Neural cell (in vitro differentiated cells): ENCODE measurements at regions not wholly inside any gene's neighbourhood (a gene's known extent, or its start where the extent isn't known, plus 50 kb on each side); places are given as distances from the start of the nearest gene placed in this dataset.

Experiments
- H2AFZ ChIP-seq: fragments of 200-600, 300-800 bp; sonication (generic), shearing (Covaris generic); 2 replicates; pipeline ENCODE4 v1.6.0; 2014; ENCODE audit warnings: low read depth, mild to moderate bottlenecking, antibody characterized with exemption, low read length, moderate library complexity
- H3F3A ChIP-seq: fragments of 200-600 bp; shearing (Covaris generic); 2 replicates; pipeline ENCODE4 v1.6.1; 2016; ENCODE audit warnings: mild to moderate bottlenecking, moderate library complexity, mixed read lengths, antibody characterized with exemption, low read length; ENCODE audit not compliant: insufficient read depth, poor library complexity, severe bottlenecking
- H3K27ac ChIP-seq: fragments of 200-600, 300-800 bp; sonication (generic), shearing (Covaris generic); 2 replicates; pipeline ENCODE4 v1.5.1; 2014; ENCODE audit warnings: mild to moderate bottlenecking, low read length, moderate library complexity
- H3K27me3 ChIP-seq: fragments of 300-800, 200-600 bp; sonication (generic), shearing (Covaris generic); 2 replicates; pipeline ENCODE4 v1.6.0; 2014; ENCODE audit warnings: mild to moderate bottlenecking, low read depth, low read length, moderate library complexity; ENCODE audit not compliant: insufficient read depth
- H3K36me3 ChIP-seq: fragments of 300-800, 200-600 bp; sonication (generic), shearing (Covaris generic); 2 replicates; pipeline ENCODE4 v1.5.1; 2014; ENCODE audit warnings: mild to moderate bottlenecking, antibody characterized with exemption, low read length, moderate library complexity; ENCODE audit not compliant: insufficient read depth
- H3K4me2 ChIP-seq: fragments of 300-800, 200-600 bp; sonication (generic), shearing (Covaris generic); 2 replicates; pipeline ENCODE4 v1.6.0; 2014; ENCODE audit warnings: mild to moderate bottlenecking, low read length
- H3K4me3 ChIP-seq: fragments of 300-800, 200-600 bp; sonication (generic), shearing (Covaris generic); 2 replicates; pipeline ENCODE4 v1.5.1; 2014; ENCODE audit warnings: mild to moderate bottlenecking, low read length, moderate library complexity
- H3K79me2 ChIP-seq: fragments of 200-600 bp; shearing (Covaris generic); replicated peaks from 2 replicates; pipeline ENCODE4 v1.6.0; 2014; ENCODE audit warnings: mild to moderate bottlenecking, low read length, moderate library complexity; ENCODE audit not compliant: insufficient read depth
- H3K9ac ChIP-seq: fragments of 300-800, 200-600 bp; sonication (generic), shearing (Covaris generic); 2 replicates; pipeline ENCODE4 v1.6.1; 2016; ENCODE audit warnings: mild to moderate bottlenecking, low read length, mixed read lengths
- H3K9me2 ChIP-seq: fragments of 200-600 bp; shearing (Covaris generic); 2 replicates; pipeline ENCODE4 v1.6.1; 2016; ENCODE audit warnings: mild to moderate bottlenecking, low read length, mixed read lengths; ENCODE audit not compliant: insufficient read depth
- H3K9me3 ChIP-seq: fragments of 200-600, 300-800 bp; sonication (generic), shearing (Covaris generic); 2 replicates; pipeline ENCODE4 v1.6.1; 2016; ENCODE audit warnings: mild to moderate bottlenecking, mixed run types, low read length, moderate library complexity, mixed read lengths
- H4K20me1 ChIP-seq: fragments of 200-600 bp; shearing (Covaris generic); 2 replicates; pipeline ENCODE4 v1.6.1; 2016; ENCODE audit warnings: mild to moderate bottlenecking, mixed run types; ENCODE audit not compliant: insufficient read depth
- EP300 ChIP-seq: fragments of 450-650 bp; conservative IDR thresholded peaks from 2 replicates; pipeline ENCODE4 v1.6.1; 2014; ENCODE audit warnings: antibody characterized with exemption, mild to moderate bottlenecking, moderate library complexity; ENCODE audit not compliant: poor library complexity, severe bottlenecking
- EZH2 ChIP-seq: fragments of 200-600, 300-800 bp; shearing (Covaris generic), sonication (generic); IDR thresholded peaks from 2 replicates; pipeline ENCODE4 v1.6.1; 2014; ENCODE audit warnings: antibody characterized with exemption, low read length, borderline replicate concordance, mild to moderate bottlenecking; ENCODE audit not compliant: insufficient read depth, poor library complexity, severe bottlenecking
- MXI1 ChIP-seq: fragments of 450-650 bp; conservative IDR thresholded peaks from 2 replicates; pipeline ENCODE4 v1.6.1; 2014; ENCODE audit warnings: antibody characterized with exemption, mild to moderate bottlenecking; ENCODE audit not compliant: poor library complexity, severe bottlenecking
- POLR2AphosphoS5 ChIP-seq: IDR thresholded peaks from 2 replicates; pipeline ENCODE4 v1.6.1; 2012
- RAD21 ChIP-seq: fragments of 450-650 bp; conservative IDR thresholded peaks from 2 replicates; pipeline ENCODE4 v1.6.1; 2014; ENCODE audit warnings: antibody characterized with exemption, mild to moderate bottlenecking, moderate library complexity
- REST ChIP-seq: IDR thresholded peaks from 2 replicates; pipeline ENCODE4 v1.6.1; 2012; ENCODE audit warnings: borderline replicate concordance
- SMC3 ChIP-seq: fragments of 450-650 bp; conservative IDR thresholded peaks from 2 replicates; pipeline ENCODE4 v1.6.1; 2014; ENCODE audit warnings: antibody characterized with exemption, mild to moderate bottlenecking, moderate library complexity; ENCODE audit not compliant: poor library complexity
- TAF1 ChIP-seq: IDR thresholded peaks from 2 replicates; pipeline ENCODE4 v1.6.1; 2012; ENCODE audit warnings: low read depth
- TF ChIP-seq, protein P1 (sequence below): fragments of 450-650 bp; IDR thresholded peaks from 2 replicates; pipeline ENCODE4 v1.5.1; 2014; ENCODE audit warnings: antibody characterized with exemption, mild to moderate bottlenecking, moderate library complexity; ENCODE audit not compliant: poor library complexity, severe bottlenecking

DNA sequence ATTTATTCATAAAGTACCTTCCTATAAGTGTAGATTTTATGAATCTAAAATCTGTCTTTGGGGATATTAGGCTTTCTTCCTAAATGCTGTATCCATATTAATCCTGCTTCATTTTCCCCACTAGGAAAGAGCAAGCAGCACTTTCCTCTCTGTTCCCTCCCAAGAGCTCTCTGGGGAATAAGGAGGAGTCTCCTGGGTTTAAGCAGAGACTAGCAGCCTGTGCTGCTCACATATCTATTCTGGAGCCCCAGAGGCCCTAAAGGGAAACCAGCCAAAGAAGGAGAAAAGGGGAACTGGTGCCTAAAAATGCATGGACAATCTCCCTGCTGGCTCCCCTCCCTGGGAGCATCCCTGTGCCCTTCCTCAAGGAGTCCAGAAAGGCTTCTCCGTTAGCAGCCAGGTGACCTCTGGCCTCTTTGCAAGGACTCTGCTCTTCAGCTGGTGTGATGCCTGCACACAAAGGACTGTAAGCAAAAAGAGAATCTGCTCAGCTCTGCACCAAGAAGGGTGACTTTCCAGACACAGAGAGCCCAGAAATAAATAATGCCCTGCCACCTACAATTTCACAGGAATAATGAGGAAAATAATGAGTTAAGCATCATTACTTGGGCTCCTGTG, 270.6 kb downstream of the SS18 start:
- no peak overlapping the region for H3K9ac ChIP-seq
- TF ChIP-seq, protein P1, sequence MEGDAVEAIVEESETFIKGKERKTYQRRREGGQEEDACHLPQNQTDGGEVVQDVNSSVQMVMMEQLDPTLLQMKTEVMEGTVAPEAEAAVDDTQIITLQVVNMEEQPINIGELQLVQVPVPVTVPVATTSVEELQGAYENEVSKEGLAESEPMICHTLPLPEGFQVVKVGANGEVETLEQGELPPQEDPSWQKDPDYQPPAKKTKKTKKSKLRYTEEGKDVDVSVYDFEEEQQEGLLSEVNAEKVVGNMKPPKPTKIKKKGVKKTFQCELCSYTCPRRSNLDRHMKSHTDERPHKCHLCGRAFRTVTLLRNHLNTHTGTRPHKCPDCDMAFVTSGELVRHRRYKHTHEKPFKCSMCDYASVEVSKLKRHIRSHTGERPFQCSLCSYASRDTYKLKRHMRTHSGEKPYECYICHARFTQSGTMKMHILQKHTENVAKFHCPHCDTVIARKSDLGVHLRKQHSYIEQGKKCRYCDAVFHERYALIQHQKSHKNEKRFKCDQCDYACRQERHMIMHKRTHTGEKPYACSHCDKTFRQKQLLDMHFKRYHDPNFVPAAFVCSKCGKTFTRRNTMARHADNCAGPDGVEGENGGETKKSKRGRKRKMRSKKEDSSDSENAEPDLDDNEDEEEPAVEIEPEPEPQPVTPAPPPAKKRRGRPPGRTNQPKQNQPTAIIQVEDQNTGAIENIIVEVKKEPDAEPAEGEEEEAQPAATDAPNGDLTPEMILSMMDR, result no peak
- TF ChIP-seq SMC3, result no peak
- no peak for TF ChIP-seq EP300
- no peak for TF ChIP-seq RAD21
- no peak for TF ChIP-seq MXI1
- no peak for TF ChIP-seq TAF1
- TF ChIP-seq EZH2, result no peak
- no peak for TF ChIP-seq REST
- no peak for TF ChIP-seq POLR2AphosphoS5
- no peak overlapping the region for H3K4me2 ChIP-seq
- no peaks in the 10 kb centered on the region for H3F3A ChIP-seq
- no peaks in the 10 kb centered on the region for H3K27me3 ChIP-seq
- no peak overlapping the region for H2AFZ ChIP-seq
- no peaks in the 10 kb centered on the region for H3K9me2 ChIP-seq
- no peaks in the 10 kb centered on the region for H3K79me2 ChIP-seq
- H3K4me3 ChIP-seq, result no peak overlapping the region
- no peaks in the 10 kb centered on the region for H3K36me3 ChIP-seq
- no peaks in the 10 kb centered on the region for H4K20me1 ChIP-seq
- H3K27ac ChIP-seq, result no peak overlapping the region
- no peaks in the 10 kb centered on the region for H3K9me3 ChIP-seq

GRCh38 chr18:25818505-25818904, 271.9 kb downstream of the SS18 start:
- no peaks in the 10 kb centered on the region for H3F3A ChIP-seq
- no peak overlapping the region for H2AFZ ChIP-seq
- H3K4me3 ChIP-seq, result no peak overlapping the region
- no peaks in the 10 kb centered on the region for H3K79me2 ChIP-seq
- no peak overlapping the region for H3K9ac ChIP-seq
- no peaks in the 10 kb centered on the region for H3K9me2 ChIP-seq
- no peak overlapping the region for H3K27ac ChIP-seq
- H3K4me2 ChIP-seq, result no peak overlapping the region
- H3K27me3 ChIP-seq, result no peaks in the 10 kb centered on the region
- no peaks in the 10 kb centered on the region for H4K20me1 ChIP-seq
- H3K36me3 ChIP-seq, result no peaks in the 10 kb centered on the region
- no peaks in the 10 kb centered on the region for H3K9me3 ChIP-seq
- TF ChIP-seq, protein P1, result no peak
- no peak for TF ChIP-seq REST
- TF ChIP-seq MXI1, result no peak
- no peak for TF ChIP-seq TAF1
- no peak for TF ChIP-seq RAD21
- TF ChIP-seq SMC3, result no peak
- TF ChIP-seq EZH2, result no peak
- no peak for TF ChIP-seq POLR2AphosphoS5
- TF ChIP-seq EP300, result no peak
